ENCODE measurements at regions not wholly inside any gene's neighbourhood (a gene's known extent, or its start where the extent isn't known, plus 50 kb on each side); places are given as distances from the start of the nearest gene placed in this dataset.

- TF ChIP-seq, protein P1, sequence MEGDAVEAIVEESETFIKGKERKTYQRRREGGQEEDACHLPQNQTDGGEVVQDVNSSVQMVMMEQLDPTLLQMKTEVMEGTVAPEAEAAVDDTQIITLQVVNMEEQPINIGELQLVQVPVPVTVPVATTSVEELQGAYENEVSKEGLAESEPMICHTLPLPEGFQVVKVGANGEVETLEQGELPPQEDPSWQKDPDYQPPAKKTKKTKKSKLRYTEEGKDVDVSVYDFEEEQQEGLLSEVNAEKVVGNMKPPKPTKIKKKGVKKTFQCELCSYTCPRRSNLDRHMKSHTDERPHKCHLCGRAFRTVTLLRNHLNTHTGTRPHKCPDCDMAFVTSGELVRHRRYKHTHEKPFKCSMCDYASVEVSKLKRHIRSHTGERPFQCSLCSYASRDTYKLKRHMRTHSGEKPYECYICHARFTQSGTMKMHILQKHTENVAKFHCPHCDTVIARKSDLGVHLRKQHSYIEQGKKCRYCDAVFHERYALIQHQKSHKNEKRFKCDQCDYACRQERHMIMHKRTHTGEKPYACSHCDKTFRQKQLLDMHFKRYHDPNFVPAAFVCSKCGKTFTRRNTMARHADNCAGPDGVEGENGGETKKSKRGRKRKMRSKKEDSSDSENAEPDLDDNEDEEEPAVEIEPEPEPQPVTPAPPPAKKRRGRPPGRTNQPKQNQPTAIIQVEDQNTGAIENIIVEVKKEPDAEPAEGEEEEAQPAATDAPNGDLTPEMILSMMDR (IDR thresholded peaks at IDR 0.05), result no peak
- no peak for TF ChIP-seq POLR2A (IDR thresholded peaks at IDR 0.05; ENCODE audit: low read depth)
- no peak for TF ChIP-seq EP300 (IDR thresholded peaks at IDR 0.05)
- TF ChIP-seq POLR2AphosphoS5 (IDR thresholded peaks at IDR 0.05), result no peak
Measured at GRCh38 chr13:70666883-70667556, 558.8 kb upstream of the KLHL1 start.

Measured in esophagus muscularis mucosa (tissue), 4 donors.